ENCODE measurements at regions not wholly inside any gene's neighbourhood (a gene's known extent, or its start where the extent isn't known, plus 50 kb on each side); places are given as distances from the start of the nearest gene placed in this dataset.

- TF ChIP-seq CHD2 (IDR thresholded peaks at IDR 0.05; ENCODE audit: low read length, partially characterized antibody) (no peak), NR3C1 (IDR thresholded peaks at IDR 0.05) (no peak), HMGXB4 (CRISPR knock-in tag; IDR thresholded peaks at IDR 0.05; ENCODE audit: borderline replicate concordance) (no peak), EHMT2 (IDR thresholded peaks at IDR 0.05; ENCODE audit: low read depth) (no peak), RFX5 (IDR thresholded peaks at IDR 0.05) (no peak), CTCF (IDR thresholded peaks at IDR 0.05) (no peak), POLR2A (IDR thresholded peaks at IDR 0.05; ENCODE audit: low read length) (no peak), CBX2 (IDR thresholded peaks at IDR 0.05; ENCODE audit: borderline replicate concordance, low read depth) (no peak), MYC (IDR thresholded peaks at IDR 0.05; ENCODE audit: borderline replicate concordance, low read length) (no peak), USF2 (IDR thresholded peaks at IDR 0.05) (no peak), RAD21 (conservative IDR thresholded peaks at IDR 0.05 in 1 of 2, IDR thresholded peaks at IDR 0.05 in 1 of 2) (no peak), CEBPB (IDR thresholded peaks at IDR 0.05) (no peak), ESRRA (IDR thresholded peaks at IDR 0.05; ENCODE audit: borderline replicate concordance, low read length) (no peak), SREBF2 (IDR thresholded peaks at IDR 0.05) (no peak)
Observed at GRCh38 chr1:30395631-30396030, 327.8 kb downstream of the MATN1 start.
